Fibroblast of lung (primary cell): ENCODE measurements at regions not wholly inside any gene's neighbourhood (a gene's known extent, or its start where the extent isn't known, plus 50 kb on each side); places are given as distances from the start of the nearest gene placed in this dataset.
A peak's percentile ranks its signal among the peaks of the same experiment; 100 is the strongest.

ENCODE experiments used
- DNase-seq, 2 donors: peaks; one replicate each; pipeline versions ENCODE4 v3.0.0 to v3.0.0-alpha.2; 2010; ENCODE audit warnings: low read depth in 2 of 2
- H2AFZ ChIP-seq: 2 replicates; pipeline ENCODE4 v1.5.1; 2012; ENCODE audit warnings: low read length, control low read depth, inconsistent platforms
- H3K27ac ChIP-seq: 2 replicates; pipeline ENCODE4 v1.5.1; 2011; ENCODE audit warnings: low read length, control low read depth; ENCODE audit not compliant: insufficient read depth
- H3K27me3 ChIP-seq: 2 replicates; pipeline ENCODE4 v1.5.1; 2011; ENCODE audit warnings: mild to moderate bottlenecking, low read length; ENCODE audit not compliant: control insufficient read depth, insufficient read depth
- H3K36me3 ChIP-seq: 2 replicates; pipeline ENCODE4 v1.5.1; 2011; ENCODE audit warnings: low read length; ENCODE audit not compliant: control insufficient read depth, insufficient read depth
- H3K4me1 ChIP-seq: 2 replicates; pipeline ENCODE4 v1.5.1; 2011; ENCODE audit warnings: low read length; ENCODE audit not compliant: control insufficient read depth, insufficient read depth; ENCODE audit errors: extremely low read depth
- H3K4me2 ChIP-seq: 2 replicates; pipeline ENCODE4 v1.5.1; 2011; ENCODE audit warnings: low read length, control low read depth; ENCODE audit not compliant: insufficient read depth; ENCODE audit errors: extremely low read depth
- H3K4me3 ChIP-seq, 4 experiments: fragments of 200-600 bp in 1 of 4; sonication (generic) in 1 of 4; replicated peaks in 1 of 4; 2 replicates each; pipeline ENCODE4 v1.5.1; 2011 to 2016; ENCODE audit warnings: low read length in 4 of 4, low read depth in 3 of 4, mild to moderate bottlenecking in 3 of 4, control low read depth in 2 of 4, inconsistent platforms in 1 of 4, mixed read lengths in 1 of 4; ENCODE audit not compliant: insufficient read depth in 1 of 4; ENCODE audit errors: control extremely low read depth in 1 of 4
- H3K79me2 ChIP-seq: 2 replicates; pipeline ENCODE4 v1.5.1; 2012; ENCODE audit warnings: mild to moderate bottlenecking, low read length, inconsistent platforms; ENCODE audit not compliant: control insufficient read depth, insufficient read depth
- H3K9ac ChIP-seq: 2 replicates; pipeline ENCODE4 v1.5.1; 2011; ENCODE audit warnings: mild to moderate bottlenecking, low read length, control low read depth; ENCODE audit not compliant: insufficient read depth
- H3K9me3 ChIP-seq: 2 replicates; pipeline ENCODE4 v1.5.1; 2012; ENCODE audit warnings: low read depth, low read length; ENCODE audit not compliant: control insufficient read depth, insufficient read depth
- H4K20me1 ChIP-seq: 2 replicates; pipeline ENCODE4 v1.5.1; 2011; ENCODE audit warnings: low read length; ENCODE audit not compliant: control insufficient read depth, insufficient read depth; ENCODE audit errors: extremely low read depth
- CTCF ChIP-seq, 2 donors: IDR thresholded peaks in 1 of 2; conservative IDR thresholded peaks in 1 of 2; 1 replicate in 1 of 2; 2 replicates in 1 of 2; pipeline ENCODE4 v1.5.1; 2011 to 2012; ENCODE audit warnings: low read length in 2 of 2, control low read depth in 1 of 2, inconsistent platforms in 1 of 2, low read depth in 1 of 2, mild to moderate bottlenecking in 1 of 2
- EZH2 ChIP-seq: IDR thresholded peaks from 2 replicates; pipeline ENCODE4 v1.5.1; 2012; ENCODE audit warnings: low read length, control low read depth, mild to moderate bottlenecking; ENCODE audit errors: missing control alignments

GRCh38 chr3:117887901-117888300 lies 1146.7 kb downstream of the IGSF11 start:
- Histone ChIP-seq H2AFZ (no peak overlapping the region), H3K9me3 (no peaks in the 10 kb centered on the region), H3K27me3 (no peaks in the 10 kb centered on the region), H3K9ac (no peak overlapping the region), H3K4me3 (no peak overlapping the region), H3K27ac (no peak overlapping the region), H3K4me2 (no peak overlapping the region), H3K4me1 (no peaks in the 10 kb centered on the region), H3K36me3 (no peaks in the 10 kb centered on the region), H3K79me2 (no peaks in the 10 kb centered on the region), H4K20me1 (no peaks in the 10 kb centered on the region)
- no peak for TF ChIP-seq EZH2
- no peak for TF ChIP-seq CTCF (conservative IDR thresholded peaks at IDR 0.05 in 1 of 2, IDR thresholded peaks at IDR 0.05 in 1 of 2; ENCODE audit: low read depth in 1 of 2, low read length in 2 of 2)
- DNase-seq: peak in 1 of 2 donors; percentile 49

- peak; percentile 61 to 84 for DNase-seq
- Histone ChIP-seq H3K9me3 (no peaks in the 10 kb centered on the region), H2AFZ (no peak overlapping the region), H3K4me3 (no peak overlapping the region), H3K79me2 (no peaks in the 10 kb centered on the region), H3K36me3 (no peaks in the 10 kb centered on the region), H3K27ac (no peak overlapping the region), H3K4me2 (peak overlapping the region; percentile 63), H3K27me3 (no peaks in the 10 kb centered on the region), H4K20me1 (no peaks in the 10 kb centered on the region), H3K9ac (no peak overlapping the region), H3K4me1 (no peaks in the 10 kb centered on the region)
- no peak for TF ChIP-seq CTCF (conservative IDR thresholded peaks at IDR 0.05 in 1 of 2, IDR thresholded peaks at IDR 0.05 in 1 of 2; ENCODE audit: low read depth in 1 of 2, low read length in 2 of 2)
- TF ChIP-seq EZH2: no peak
These were observed 1142.2 kb downstream of the IGSF11 start for GRCh38 chr3:117892431-117892841.

- H3K4me1 ChIP-seq: no peaks in the 10 kb centered on the region
- no peaks in the 10 kb centered on the region for H3K36me3 ChIP-seq
- H3K9ac ChIP-seq: no peak overlapping the region
- H2AFZ ChIP-seq: no peak overlapping the region
- no peak overlapping the region for H3K4me3 ChIP-seq
- H3K27ac ChIP-seq: no peak overlapping the region
- no peaks in the 10 kb centered on the region for H3K9me3 ChIP-seq
- no peaks in the 10 kb centered on the region for H3K79me2 ChIP-seq
- peak; percentile 23 to 52 for DNase-seq
- peak overlapping the region; percentile 63 for H3K4me2 ChIP-seq
- no peaks in the 10 kb centered on the region for H3K27me3 ChIP-seq
- TF ChIP-seq CTCF (conservative IDR thresholded peaks at IDR 0.05 in 1 of 2, IDR thresholded peaks at IDR 0.05 in 1 of 2; ENCODE audit: low read depth in 1 of 2, low read length in 2 of 2): no peak
- TF ChIP-seq EZH2: no peak
- no peaks in the 10 kb centered on the region for H4K20me1 ChIP-seq
These were observed 1141.6 kb downstream of the IGSF11 start for GRCh38 chr3:117893001-117893400.
